ENCODE measurements at regions not wholly inside any gene's neighbourhood (a gene's known extent, or its start where the extent isn't known, plus 50 kb on each side); places are given as distances from the start of the nearest gene placed in this dataset.

GRCh38 chr18:25455159-25455558, 103.2 kb upstream of the ZNF521 start:
- TF ChIP-seq, protein P1, sequence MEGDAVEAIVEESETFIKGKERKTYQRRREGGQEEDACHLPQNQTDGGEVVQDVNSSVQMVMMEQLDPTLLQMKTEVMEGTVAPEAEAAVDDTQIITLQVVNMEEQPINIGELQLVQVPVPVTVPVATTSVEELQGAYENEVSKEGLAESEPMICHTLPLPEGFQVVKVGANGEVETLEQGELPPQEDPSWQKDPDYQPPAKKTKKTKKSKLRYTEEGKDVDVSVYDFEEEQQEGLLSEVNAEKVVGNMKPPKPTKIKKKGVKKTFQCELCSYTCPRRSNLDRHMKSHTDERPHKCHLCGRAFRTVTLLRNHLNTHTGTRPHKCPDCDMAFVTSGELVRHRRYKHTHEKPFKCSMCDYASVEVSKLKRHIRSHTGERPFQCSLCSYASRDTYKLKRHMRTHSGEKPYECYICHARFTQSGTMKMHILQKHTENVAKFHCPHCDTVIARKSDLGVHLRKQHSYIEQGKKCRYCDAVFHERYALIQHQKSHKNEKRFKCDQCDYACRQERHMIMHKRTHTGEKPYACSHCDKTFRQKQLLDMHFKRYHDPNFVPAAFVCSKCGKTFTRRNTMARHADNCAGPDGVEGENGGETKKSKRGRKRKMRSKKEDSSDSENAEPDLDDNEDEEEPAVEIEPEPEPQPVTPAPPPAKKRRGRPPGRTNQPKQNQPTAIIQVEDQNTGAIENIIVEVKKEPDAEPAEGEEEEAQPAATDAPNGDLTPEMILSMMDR (conservative IDR thresholded peaks at IDR 0.05; ENCODE audit: control insufficient read depth, insufficient read depth, low read depth, low read length): no peak

GRCh38 chr18:25454730-25455129, 102.8 kb upstream of the ZNF521 start:
- no peak for DNase-seq (ENCODE audit: low read depth)
- H3K4me3 ChIP-seq (ENCODE audit: control insufficient read depth, low read depth, low read length): no peak overlapping the region
- TF ChIP-seq, protein P1 (conservative IDR thresholded peaks at IDR 0.05; ENCODE audit: control insufficient read depth, insufficient read depth, low read depth, low read length): no peak

More at GRCh38 chr18:25455159-25455558, 103.2 kb upstream of the ZNF521 start:
- DNase-seq (ENCODE audit: low read depth): no peak
- no peak overlapping the region for H3K4me3 ChIP-seq (ENCODE audit: control insufficient read depth, low read depth, low read length)

- H3K4me3 ChIP-seq (ENCODE audit: control insufficient read depth, low read depth, low read length): no peak overlapping the region
- TF ChIP-seq, protein P1 (conservative IDR thresholded peaks at IDR 0.05; ENCODE audit: control insufficient read depth, insufficient read depth, low read depth, low read length): no peak
- no peak for DNase-seq (ENCODE audit: low read depth)
These were observed 102.3 kb upstream of the ZNF521 start for GRCh38 chr18:25454270-25454659.

DNA sequence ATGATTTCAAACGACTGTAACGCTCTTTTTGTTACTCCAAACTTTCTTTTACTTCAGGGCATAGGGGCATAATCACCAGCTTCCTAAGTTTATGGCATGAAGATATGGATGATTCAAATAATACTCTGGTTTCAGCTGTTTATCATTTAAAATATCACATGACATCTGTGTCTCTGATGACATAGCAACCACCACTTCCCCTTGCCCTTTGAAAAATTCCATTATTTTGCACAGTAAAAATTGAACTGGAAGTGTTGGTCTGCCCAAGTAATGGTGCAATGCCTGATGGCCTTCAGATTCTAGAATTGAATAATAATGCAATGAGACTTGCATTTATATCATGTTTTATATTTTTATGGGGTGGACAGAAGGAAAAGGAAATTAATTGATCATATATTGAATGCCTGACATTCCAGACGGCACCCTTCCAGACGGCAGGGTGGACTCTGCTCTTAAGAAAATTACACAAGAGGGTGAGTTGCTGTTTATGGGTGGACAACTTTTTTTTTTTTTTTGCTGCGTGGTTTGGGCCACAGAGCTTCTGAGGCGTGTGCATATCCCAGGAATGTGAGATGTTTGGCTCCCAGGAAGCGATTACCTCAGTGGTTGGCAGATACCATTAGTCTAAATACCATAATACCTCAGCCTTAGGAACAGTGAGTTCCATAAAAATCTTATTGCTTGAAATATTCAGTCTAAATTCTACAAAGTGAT, 101.7 kb upstream of the ZNF521 start:
- no peak overlapping the region for H3K4me3 ChIP-seq (ENCODE audit: control insufficient read depth, low read depth, low read length)
- peak; percentile 69 for DNase-seq (ENCODE audit: low read depth)
- TF ChIP-seq, protein P1 (conservative IDR thresholded peaks at IDR 0.05; ENCODE audit: control insufficient read depth, insufficient read depth, low read depth, low read length): no peak

GRCh38 chr18:25451077-25451658, 99.2 kb upstream of the ZNF521 start:
- H3K4me3 ChIP-seq (ENCODE audit: control insufficient read depth, low read depth, low read length): no peak overlapping the region
- TF ChIP-seq, protein P1 (conservative IDR thresholded peaks at IDR 0.05; ENCODE audit: control insufficient read depth, insufficient read depth, low read depth, low read length): no peak
- DNase-seq (ENCODE audit: low read depth): no peak

DNA sequence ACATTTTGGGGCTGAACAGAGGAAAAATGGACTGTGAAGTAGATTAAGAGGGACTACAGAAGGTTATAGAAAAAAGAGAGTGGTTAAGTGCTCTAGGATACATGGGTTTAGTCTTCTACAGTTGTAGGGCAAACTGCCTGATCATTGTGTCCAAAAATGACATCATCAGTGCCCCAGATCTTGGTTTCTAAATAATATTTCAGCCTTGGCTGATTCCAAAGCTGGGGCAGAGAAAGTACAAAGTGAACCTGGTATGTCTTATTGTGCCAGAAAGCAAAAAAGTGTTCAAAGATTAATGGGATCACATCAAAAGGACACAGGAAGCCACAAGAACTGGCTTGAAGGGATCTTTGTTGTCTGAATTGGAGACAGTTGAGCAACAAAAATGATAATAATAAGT, 97.1 kb upstream of the ZNF521 start:
- no peak overlapping the region for H3K4me3 ChIP-seq (ENCODE audit: control insufficient read depth, low read depth, low read length)
- TF ChIP-seq, protein P1 (conservative IDR thresholded peaks at IDR 0.05; ENCODE audit: control insufficient read depth, insufficient read depth, low read depth, low read length): no peak
- DNase-seq (ENCODE audit: low read depth): no peak

All from fibroblast of mammary gland (primary cell).